ENCODE measurements at regions not wholly inside any gene's neighbourhood (a gene's known extent, or its start where the extent isn't known, plus 50 kb on each side); places are given as distances from the start of the nearest gene placed in this dataset.

DNA sequence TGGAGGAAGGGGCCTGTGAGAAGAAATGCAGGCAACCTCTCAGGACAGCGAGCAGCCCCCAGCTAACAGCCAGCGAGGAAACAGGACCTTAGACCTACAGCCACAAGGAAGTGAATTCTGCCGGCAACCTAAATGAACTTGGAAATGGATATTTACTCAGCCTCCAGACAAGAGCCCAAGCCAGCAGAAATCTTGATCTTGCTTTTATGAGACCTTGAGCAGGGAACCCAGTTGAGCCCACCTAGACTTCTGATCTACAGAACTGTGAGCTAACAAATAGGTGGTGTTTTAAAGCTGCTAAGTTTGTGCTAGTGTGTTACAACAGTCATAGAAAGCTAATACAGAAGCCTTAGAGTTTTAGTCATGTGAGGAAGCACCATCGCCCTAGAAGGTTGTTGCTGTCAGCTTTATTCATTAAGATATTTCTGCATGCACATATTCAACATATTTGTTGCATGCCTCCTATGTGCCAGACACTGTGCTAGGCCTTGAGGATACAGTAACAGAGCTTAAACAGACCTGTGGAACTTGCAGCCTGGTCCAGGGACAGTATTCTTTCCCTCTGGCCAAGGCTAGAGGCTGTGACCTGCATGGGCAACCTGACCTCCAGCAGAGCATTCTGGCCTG is 50.3 kb downstream of the NALF2 start:
- H3K36me3 ChIP-seq (ENCODE audit: control insufficient read depth in 2 of 2, insufficient read depth in 2 of 2, low read length in 1 of 2), result no peaks in the 10 kb centered on the region
- FAIRE-seq (no peak), DNase-seq (ENCODE audit: low read depth, low spot score) (no peak), ATAC-seq (no peak)
- no peaks in the 10 kb centered on the region for H3K27me3 ChIP-seq (replicated peaks in 1 of 2; ENCODE audit: control insufficient read depth in 2 of 2, insufficient read depth in 2 of 2, low read length in 1 of 2)
- intact Hi-C loops (cut with micrococcal nuclease; ENCODE audit: unreplicated experiment) (no loop called here), in situ Hi-C loops (cut with MboI) (no loop called here)
- H2AFZ ChIP-seq (ENCODE audit: control insufficient read depth, low read depth, low read length), result no peak overlapping the region
- WGBS (ENCODE audit: insufficient coverage, insufficient replicate concordance, low lambda C conversion rate, missing lambda C conversion rate), result 18% methylated on average over 4 of the region's 4 CpGs
- POLR2A ChIA-PET, result no interaction called here
- H3K4me2 ChIP-seq (ENCODE audit: control insufficient read depth, insufficient read depth), result no peak overlapping the region
- no peaks in the 10 kb centered on the region for H3K79me2 ChIP-seq (ENCODE audit: control insufficient read depth, insufficient read depth, low read length)
- CTCF ChIA-PET, result no interaction called here
- no peaks in the 10 kb centered on the region for H4K20me1 ChIP-seq (ENCODE audit: control insufficient read depth, insufficient read depth)
- H3K27ac ChIP-seq (ENCODE audit: control insufficient read depth, insufficient read depth), result no peak overlapping the region
- BruUV-seq (replicated peaks), result no TSS peak
- SMC1A ChIA-PET (ENCODE audit: uncharacterized antibody, unreplicated experiment), result no interaction called here
- RAD21 ChIA-PET (ENCODE audit: unreplicated experiment), result no interaction called here
- no peak overlapping the region for H3K4me3 ChIP-seq
- no peaks in the 10 kb centered on the region for H3K9me3 ChIP-seq (replicated peaks; ENCODE audit: control insufficient read depth, insufficient read depth, low read length)
- TF ChIP-seq SPI1 (IDR thresholded peaks at IDR 0.05; ENCODE audit: borderline replicate concordance, insufficient read depth, low read depth, low read length) (no peak), POLR2AphosphoS5 (IDR thresholded peaks at IDR 0.05; ENCODE audit: low read length) (no peak), IKZF2 (IDR thresholded peaks at IDR 0.05) (no peak), MTA2 (IDR thresholded peaks at IDR 0.05; ENCODE audit: low read depth) (no peak), SREBF2 (IDR thresholded peaks at IDR 0.05; ENCODE audit: low read length) (no peak), TBL1XR1 (IDR thresholded peaks at IDR 0.05; ENCODE audit: low read depth, low read length) (no peak), MTA3 (IDR thresholded peaks at IDR 0.05; ENCODE audit: borderline replicate concordance, low read length) (no peak), SUPT20H (IDR thresholded peaks at IDR 0.05; ENCODE audit: borderline replicate concordance, control insufficient read depth, low read depth, low read length) (no peak), EGR1 (IDR thresholded peaks at IDR 0.05; ENCODE audit: borderline replicate concordance in 1 of 2, low read depth in 2 of 2, low read length in 2 of 2) (no peak), YBX1 (IDR thresholded peaks at IDR 0.05) (no peak), NR2C2 (IDR thresholded peaks at IDR 0.05; ENCODE audit: borderline replicate concordance, control insufficient read depth, insufficient read length, low read depth) (no peak), POLR2AphosphoS2 (IDR thresholded peaks at IDR 0.05; ENCODE audit: low read depth, low read length) (no peak), HDAC6 (IDR thresholded peaks at IDR 0.05; ENCODE audit: unreplicated experiment) (no peak), BHLHE40 (IDR thresholded peaks at IDR 0.05; ENCODE audit: borderline replicate concordance in 1 of 2, low read depth in 2 of 2, low read length in 1 of 2) (no peak), RAD21 (IDR thresholded peaks at IDR 0.05; ENCODE audit: insufficient read depth, low read depth, low read length) (no peak), NFXL1 (IDR thresholded peaks at IDR 0.05; ENCODE audit: borderline replicate concordance) (no peak), CHD1 (IDR thresholded peaks at IDR 0.05; ENCODE audit: low read depth, low read length) (no peak), SP1 (IDR thresholded peaks at IDR 0.05; ENCODE audit: low read depth, low read length) (no peak)
- TF ChIP-seq, protein P1, sequence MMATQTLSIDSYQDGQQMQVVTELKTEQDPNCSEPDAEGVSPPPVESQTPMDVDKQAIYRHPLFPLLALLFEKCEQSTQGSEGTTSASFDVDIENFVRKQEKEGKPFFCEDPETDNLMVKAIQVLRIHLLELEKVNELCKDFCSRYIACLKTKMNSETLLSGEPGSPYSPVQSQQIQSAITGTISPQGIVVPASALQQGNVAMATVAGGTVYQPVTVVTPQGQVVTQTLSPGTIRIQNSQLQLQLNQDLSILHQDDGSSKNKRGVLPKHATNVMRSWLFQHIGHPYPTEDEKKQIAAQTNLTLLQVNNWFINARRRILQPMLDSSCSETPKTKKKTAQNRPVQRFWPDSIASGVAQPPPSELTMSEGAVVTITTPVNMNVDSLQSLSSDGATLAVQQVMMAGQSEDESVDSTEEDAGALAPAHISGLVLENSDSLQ (IDR thresholded peaks at IDR 0.05), result no peak
- TF ChIP-seq, protein P2, sequence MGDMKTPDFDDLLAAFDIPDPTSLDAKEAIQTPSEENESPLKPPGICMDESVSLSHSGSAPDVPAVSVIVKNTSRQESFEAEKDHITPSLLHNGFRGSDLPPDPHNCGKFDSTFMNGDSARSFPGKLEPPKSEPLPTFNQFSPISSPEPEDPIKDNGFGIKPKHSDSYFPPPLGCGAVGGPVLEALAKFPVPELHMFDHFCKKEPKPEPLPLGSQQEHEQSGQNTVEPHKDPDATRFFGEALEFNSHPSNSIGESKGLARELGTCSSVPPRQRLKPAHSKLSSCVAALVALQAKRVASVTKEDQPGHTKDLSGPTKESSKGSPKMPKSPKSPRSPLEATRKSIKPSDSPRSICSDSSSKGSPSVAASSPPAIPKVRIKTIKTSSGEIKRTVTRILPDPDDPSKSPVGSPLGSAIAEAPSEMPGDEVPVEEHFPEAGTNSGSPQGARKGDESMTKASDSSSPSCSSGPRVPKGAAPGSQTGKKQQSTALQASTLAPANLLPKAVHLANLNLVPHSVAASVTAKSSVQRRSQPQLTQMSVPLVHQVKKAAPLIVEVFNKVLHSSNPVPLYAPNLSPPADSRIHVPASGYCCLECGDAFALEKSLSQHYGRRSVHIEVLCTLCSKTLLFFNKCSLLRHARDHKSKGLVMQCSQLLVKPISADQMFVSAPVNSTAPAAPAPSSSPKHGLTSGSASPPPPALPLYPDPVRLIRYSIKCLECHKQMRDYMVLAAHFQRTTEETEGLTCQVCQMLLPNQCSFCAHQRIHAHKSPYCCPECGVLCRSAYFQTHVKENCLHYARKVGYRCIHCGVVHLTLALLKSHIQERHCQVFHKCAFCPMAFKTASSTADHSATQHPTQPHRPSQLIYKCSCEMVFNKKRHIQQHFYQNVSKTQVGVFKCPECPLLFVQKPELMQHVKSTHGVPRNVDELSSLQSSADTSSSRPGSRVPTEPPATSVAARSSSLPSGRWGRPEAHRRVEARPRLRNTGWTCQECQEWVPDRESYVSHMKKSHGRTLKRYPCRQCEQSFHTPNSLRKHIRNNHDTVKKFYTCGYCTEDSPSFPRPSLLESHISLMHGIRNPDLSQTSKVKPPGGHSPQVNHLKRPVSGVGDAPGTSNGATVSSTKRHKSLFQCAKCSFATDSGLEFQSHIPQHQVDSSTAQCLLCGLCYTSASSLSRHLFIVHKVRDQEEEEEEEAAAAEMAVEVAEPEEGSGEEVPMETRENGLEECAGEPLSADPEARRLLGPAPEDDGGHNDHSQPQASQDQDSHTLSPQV (IDR thresholded peaks at IDR 0.05), result no peak
- H3K4me1 ChIP-seq (ENCODE audit: control insufficient read depth, insufficient read depth, low read length), result no peaks in the 10 kb centered on the region
- no peak overlapping the region for H3K9ac ChIP-seq (ENCODE audit: control insufficient read depth, insufficient read depth, low read length)
